GM18909 (cell line): ENCODE measurements at regions not wholly inside any gene's neighbourhood (a gene's known extent, or its start where the extent isn't known, plus 50 kb on each side); places are given as distances from the start of the nearest gene placed in this dataset.

Experiments
- ATAC-seq: cut with Tn5 transposase; IDR thresholded peaks from one replicate; pipeline ENCODE4 v1.9.1; 2021; ENCODE audit warnings: mild to moderate bottlenecking; ENCODE audit not compliant: unreplicated experiment, poor library complexity

DNA sequence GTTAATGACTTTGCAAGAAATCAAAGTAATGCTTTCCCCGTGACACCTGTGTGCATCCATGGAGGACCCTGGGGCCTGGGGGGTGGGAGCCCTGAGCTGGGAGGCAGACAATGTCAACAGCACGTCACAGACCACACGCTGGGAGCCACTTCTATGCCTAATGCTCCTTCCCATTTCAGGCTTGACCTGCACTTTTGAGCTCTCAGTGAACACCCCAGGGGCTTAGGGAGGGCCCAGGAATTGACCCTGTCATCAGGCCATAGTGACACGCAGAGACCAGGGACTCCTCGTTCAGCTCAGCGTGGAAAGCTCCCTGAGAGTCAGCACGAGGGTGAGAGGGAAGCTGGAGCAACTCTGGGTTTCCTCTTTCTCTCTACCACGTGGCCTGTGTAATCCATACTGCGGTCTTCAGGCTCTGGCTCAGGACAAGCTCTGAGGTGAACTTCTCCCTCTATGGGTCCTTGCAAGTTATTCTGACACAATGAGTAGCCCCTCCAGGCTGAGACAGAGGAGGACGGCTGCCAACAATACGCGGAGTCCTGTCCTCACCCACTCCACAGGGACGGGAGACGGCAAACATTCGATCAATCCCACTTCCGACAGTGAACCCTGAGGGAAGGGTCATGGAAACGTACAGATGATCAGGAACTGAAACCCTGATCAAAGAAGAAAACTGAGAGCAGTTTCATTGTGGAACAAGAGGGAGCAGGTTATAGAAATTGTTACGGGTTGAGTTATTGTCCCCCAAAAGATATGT lies 130.8 kb upstream of the IRX4 start:
- no peak for ATAC-seq

DNA sequence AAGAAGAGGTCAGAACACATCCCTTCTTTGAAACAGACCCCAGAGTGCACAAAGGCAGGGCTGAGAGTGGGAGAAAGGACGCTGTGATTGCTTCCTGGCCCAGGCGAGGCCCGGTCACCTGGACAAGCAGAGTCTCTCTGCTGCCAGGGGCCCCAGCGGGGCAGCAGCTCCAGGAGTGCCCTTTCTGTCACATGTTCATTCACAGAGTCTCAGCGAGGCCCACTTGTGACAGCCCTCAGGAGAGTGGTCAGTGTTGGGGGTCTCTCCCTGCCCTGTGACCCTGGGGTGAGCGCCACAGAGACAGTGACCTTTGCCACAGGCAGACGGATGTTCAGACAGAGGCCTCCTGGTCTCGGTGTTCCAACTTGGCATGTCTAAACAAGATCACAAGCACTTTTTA lies 130.2 kb upstream of the IRX4 start:
- no peak for ATAC-seq

DNA sequence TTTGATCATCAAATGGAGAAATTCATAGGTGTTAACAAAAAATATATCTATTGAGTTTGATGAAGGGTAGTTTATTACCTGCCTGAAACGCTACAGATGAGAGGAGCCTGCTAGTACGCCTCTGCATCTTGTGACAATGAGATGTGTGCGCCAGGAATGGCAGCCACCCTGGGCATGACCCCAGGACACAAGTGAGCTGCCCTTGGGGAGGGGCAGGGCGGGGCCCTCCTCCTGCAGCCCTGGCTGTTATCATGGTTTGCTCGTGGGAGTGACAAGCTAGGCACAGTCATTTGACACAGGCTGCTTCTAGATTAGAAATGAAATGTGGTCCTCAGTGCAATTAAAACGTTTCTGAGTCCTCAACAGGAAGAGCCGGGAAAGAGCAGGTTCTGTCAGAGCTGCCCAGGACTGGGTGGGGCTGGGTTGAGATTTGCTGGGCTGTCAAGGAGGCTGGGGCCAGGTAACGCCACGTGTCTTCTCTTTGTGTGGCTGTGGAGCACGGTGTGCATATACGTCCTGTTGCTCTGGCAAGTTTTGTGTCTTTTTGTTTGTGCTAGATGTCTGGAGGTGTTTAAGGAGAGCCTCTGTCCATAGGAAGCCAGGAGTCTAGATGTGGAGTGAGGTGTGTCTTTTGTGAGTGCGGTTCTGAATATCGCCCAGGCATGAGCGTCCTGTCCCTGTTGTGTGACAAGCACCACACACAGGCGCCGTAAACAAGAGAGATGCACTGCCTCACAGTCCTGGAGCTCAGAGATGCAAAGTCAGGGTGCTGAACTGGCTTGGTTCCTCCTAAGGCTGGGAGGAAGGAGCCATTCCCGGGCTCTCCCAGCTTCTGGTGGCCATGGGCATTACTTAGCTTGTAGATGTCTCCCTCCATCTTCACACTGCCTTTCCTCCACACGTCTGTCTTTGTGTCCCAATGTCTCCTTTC lies 129.0 kb upstream of the IRX4 start:
- ATAC-seq = no peak

DNA sequence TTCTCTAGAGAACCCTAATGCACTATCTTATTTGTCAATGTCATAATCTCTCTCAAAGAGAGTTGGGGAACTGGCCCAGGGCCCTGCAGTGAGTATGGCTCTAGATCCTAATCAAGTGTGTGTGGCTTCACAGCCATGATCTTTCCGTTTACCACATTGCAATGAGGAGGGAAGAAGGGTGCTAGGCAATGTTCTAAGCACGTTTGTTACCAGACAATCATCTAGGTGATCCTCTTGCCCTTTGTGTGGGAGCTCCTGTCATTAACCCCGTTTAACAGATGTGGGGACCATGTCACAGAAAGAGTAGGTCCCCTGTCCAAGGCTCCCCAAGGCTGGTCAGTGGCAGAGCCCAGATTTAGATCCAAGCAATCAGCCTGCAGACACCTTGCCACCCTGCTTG lies 128.2 kb upstream of the IRX4 start:
- no peak for ATAC-seq

GRCh38 chr5:2009986-2010914 lies 127.5 kb upstream of the IRX4 start:
- no peak for ATAC-seq

DNA sequence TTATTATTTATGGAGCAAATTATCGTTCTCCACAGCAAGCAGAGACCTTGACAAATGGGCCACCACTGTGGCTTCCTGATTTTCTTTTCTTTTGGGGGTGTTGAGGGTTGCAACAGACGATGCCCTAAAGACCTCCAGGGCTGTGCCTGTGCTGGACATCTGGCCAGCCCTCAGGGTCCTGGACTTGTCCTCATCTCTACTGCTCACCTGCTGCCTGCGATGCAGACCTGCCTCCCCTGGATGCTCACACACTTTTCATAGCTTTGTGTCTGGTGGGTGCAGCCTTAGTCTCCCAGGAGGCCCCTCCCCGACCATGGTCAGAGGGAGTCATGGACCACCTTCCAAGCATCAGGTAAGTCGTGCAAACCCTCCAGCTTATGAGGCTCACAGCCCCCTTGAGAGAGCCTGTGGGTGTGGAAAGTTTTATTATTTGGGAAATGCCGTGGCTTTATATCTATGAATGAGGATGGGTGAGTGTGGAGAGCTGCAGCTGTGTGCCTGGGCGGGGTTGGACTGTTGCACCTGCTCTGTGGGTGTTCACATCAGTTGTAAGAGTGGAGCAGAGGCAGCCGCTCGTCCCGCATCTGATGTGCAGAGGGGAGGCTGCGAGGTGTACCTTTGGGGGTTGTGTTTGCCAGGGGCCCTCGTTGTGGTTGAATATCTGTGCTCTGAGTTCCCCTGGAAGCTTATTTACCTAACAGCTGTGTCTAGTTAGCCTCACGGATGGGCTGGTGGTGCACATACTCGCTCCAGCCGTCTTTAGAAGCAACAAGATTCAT lies 126.3 kb upstream of the IRX4 start:
- no peak for ATAC-seq

GRCh38 chr5:2007878-2008501 lies 125.3 kb upstream of the IRX4 start:
- ATAC-seq = no peak

DNA sequence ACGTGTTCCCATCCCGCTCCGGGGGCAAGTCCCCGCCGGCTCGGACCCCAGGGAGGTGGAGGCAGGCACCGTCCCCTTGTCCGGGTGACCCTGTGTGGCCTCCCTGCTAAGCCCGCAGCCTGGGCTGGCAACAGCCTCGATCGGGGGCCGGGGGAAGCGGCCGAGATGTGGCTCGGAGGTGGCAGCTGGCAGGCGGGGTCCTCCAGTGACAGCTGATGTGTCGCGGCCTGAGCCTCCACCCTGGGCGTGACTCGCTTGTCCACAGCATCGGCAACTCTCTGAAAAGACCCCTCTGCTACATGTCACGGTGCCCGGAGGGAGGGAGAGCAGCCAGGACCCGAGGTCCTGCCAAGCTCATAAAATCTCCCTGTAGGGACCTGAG lies 124.8 kb upstream of the IRX4 start:
- ATAC-seq = no peak

DNA sequence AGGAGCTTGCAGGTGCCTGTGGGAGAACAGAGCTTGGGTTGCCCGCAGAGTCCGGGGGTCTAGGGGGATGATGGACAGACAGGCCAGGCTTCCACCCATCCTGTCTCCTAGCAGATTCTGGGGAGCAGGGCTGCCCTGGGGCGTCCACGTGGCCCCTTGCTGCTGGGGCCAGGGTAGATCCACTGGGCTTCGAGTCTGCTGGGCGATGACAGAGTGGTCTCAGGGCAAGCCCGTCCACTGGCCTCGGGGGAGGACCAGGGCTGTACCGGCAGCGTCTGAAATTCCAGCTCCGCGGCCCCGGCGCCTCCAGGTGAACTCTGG lies 124.2 kb upstream of the IRX4 start:
- ATAC-seq = no peak

GRCh38 chr5:2006193-2006970 lies 123.7 kb upstream of the IRX4 start:
- ATAC-seq = no peak

GRCh38 chr5:2005101-2006041 lies 122.6 kb upstream of the IRX4 start:
- ATAC-seq = no peak

DNA sequence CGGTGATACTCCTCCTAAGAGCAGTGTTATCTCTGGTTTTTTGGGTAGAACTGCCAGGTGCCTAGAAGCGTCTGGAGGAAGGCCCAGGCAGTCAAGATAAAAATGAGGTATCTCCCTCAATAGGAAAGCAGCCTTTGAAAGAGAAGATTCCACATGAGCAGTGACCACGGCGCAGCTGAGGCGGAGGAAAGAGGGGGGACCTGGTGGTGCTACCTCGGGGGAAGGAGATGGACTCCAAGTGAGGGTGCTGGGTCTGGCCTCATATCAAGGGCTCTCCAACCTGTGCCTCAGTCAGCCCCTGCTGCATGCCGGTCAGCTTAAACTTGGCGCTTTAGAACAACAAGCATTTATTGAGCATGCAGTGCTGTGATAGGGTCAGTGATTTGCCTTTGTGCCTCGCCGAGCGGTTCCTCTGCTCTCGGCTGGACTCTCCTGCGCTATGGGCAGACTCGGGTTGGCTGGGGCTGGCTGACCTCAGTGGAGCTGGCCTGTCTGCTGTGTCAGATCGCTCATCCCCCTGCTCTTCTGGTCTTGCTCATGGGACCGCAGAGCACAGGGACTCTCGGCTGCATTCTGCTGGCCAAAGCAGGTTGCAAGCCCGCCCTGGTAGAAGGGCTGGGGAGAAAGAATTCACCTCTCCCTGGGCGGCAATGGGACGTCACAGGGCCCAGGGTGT lies 121.1 kb upstream of the IRX4 start:
- ATAC-seq = no peak

DNA sequence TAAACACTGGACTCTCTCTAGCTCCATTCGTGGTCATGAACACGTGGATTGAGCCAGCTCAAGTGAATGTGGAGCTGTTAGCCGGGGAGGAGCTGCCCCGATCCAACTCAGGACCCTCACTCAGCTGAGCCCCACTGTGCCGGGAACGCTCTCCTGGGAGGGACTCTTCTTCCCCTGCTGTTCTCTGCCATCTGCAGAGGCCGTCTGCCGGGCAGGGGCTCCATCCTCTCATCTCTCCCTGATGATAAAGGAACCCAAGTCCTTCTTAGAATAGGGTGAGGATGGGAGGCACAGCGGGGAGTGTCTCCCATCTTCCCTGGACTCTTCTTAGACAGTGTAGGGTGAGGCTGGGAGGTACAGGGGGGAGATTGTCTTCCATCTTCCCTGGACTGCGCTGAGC lies 120.5 kb upstream of the IRX4 start:
- ATAC-seq = no peak

DNA sequence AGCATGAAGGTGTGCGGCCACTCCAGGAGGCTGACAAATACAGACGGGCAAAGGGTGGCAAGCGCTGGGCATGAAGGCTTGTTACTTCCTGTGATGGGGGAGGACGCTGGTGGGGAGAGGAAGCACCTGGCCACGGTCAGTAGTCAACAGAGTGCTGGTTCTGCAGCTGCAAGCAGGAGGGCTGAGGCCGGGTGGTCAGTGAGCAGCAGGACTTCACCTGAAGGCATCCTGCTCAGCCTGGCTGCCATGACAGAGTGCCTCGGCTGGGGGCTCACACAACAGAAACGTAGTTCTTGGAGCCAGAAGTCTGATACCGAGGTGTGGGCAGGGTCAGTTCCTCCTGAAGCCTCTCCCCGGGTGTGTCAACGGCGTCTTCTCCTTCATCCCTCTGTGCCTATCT lies 118.6 kb upstream of the IRX4 start:
- ATAC-seq = no peak

GRCh38 chr5:2000591-2000990 lies 117.9 kb upstream of the IRX4 start:
- ATAC-seq = no peak

- ATAC-seq = no peak
Measured at GRCh38 chr5:1999794-2000193, 117.1 kb upstream of the IRX4 start.

- no peak for ATAC-seq
Measured at GRCh38 chr5:1998716-1999317, 116.1 kb upstream of the IRX4 start.
